Keratinocyte (primary cell): ENCODE measurements at regions not wholly inside any gene's neighbourhood (a gene's known extent, or its start where the extent isn't known, plus 50 kb on each side); places are given as distances from the start of the nearest gene placed in this dataset.

ENCODE experiments used
- CTCF ChIP-seq, 3 experiments: IDR thresholded peaks in 1 of 3; conservative IDR thresholded peaks in 1 of 3; optimal IDR thresholded peaks in 1 of 3; 2 replicates in 2 of 3; 3 replicates in 1 of 3; pipeline versions ENCODE3 to v1.5.1; 2011; ENCODE audit warnings: low read length in 3 of 3, mild to moderate bottlenecking in 3 of 3, moderate library complexity in 2 of 3, control low read depth in 1 of 3, inconsistent platforms in 1 of 3; ENCODE audit not compliant: insufficient read depth in 2 of 3; ENCODE audit errors: extremely low read depth in 1 of 3
- EZH2 ChIP-seq: IDR thresholded peaks from one replicate; pipeline ENCODE4 v1.6.1; 2012; ENCODE audit warnings: inconsistent platforms, mild to moderate bottlenecking, low read length, moderate library complexity

- TF ChIP-seq CTCF (optimal IDR thresholded peaks at IDR 0.05 in 1 of 3, IDR thresholded peaks at IDR 0.05 in 1 of 3, conservative IDR thresholded peaks at IDR 0.05 in 1 of 3; ENCODE audit: extremely low read depth in 1 of 3, insufficient read depth in 2 of 3, low read length in 3 of 3), result no peak
- TF ChIP-seq EZH2, result no peak
Observed at GRCh38 chr13:73517766-73518165, 459.0 kb downstream of the KLF5 start.
